HG03097 (cell line): ENCODE measurements at regions not wholly inside any gene's neighbourhood (a gene's known extent, or its start where the extent isn't known, plus 50 kb on each side); places are given as distances from the start of the nearest gene placed in this dataset.
"Not testable (repeated sequence)": the region's sequence is repeated elsewhere in the genome, so short reads cannot be mapped to it uniquely, and the experiment has no call there.

ENCODE experiments used
- ATAC-seq: cut with Tn5 transposase; IDR thresholded peaks from one replicate; pipeline ENCODE4 v1.9.1; 2021; ENCODE audit not compliant: unreplicated experiment, low FRiP score

DNA sequence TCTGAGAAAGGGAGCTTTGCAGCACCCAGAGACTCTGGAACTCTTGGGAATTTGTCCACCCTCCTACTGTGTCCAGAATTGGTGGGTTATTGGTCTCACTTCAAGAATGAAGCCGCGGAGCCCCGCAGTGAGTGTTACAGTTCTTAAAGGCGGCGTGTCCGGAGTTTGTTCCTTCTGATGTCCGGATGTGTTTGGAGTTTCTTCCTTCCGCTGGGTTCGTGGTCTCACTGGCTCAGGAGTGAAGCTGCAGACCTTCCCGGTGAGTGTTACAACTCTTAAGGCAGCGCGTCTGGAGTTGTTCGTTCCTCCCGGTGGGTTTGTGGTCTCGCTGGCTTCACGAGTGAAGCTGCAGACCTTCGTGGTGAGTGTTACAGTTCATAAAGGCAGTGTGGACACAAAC is 824.7 kb downstream of the LRRTM4 start:
- ATAC-seq, result not testable (repeated sequence)

DNA sequence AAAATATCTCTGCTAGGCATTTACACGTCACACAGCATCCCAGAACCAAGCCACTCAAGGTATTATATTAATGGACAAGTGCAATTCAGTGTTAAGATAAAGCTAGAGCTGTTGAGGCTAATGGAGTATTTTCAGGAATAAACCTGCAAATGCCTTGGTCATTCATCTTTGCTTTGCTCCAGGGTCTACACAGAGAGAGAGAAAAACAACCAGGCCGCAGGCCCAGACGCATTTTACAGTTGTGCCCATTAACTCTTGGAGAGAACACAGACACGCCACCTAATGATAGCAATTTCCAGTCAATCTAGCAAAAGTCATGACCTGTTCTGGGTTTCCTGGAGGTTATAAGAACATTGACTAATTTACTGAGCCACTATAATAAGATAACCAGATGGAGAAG is 829.3 kb downstream of the LRRTM4 start:
- no peak for ATAC-seq

DNA sequence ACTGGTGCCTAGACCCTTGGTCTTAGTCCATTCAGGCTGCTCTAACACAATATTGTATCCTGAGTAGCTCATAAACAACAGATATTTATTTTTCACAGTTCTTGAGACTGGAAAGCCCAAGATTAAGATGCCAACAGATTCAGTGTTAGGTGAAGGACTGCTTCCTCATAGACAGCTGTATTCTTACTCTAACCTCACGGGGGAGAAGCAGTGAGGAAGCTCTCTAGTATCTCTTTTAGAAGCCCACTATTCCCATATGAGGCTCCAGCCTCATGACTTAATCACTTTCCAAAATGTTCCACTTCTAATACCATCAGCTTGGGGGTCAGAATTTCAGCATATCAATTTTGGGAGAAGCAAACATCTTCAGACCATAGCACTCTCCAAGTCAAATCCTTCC is 833.4 kb downstream of the LRRTM4 start:
- ATAC-seq, result no peak

DNA sequence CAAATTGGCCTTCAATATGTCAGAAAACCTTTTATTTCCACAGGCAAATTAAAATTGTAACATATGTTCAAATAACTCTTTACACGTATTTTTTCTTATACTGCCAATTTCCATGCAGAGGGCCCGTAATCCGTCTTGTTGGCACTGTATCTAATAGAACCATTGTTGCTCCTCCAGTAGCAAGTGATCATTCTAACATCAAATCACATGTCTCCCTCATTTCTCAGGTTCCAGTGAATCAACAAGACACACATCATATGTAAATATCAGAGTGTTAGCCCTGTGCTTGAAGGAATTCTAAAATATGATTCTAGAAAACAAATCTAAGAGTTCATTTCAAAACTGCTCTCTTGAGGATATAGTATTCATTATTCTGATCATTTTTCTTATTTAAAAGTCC is 834.3 kb downstream of the LRRTM4 start:
- ATAC-seq, result no peak

DNA sequence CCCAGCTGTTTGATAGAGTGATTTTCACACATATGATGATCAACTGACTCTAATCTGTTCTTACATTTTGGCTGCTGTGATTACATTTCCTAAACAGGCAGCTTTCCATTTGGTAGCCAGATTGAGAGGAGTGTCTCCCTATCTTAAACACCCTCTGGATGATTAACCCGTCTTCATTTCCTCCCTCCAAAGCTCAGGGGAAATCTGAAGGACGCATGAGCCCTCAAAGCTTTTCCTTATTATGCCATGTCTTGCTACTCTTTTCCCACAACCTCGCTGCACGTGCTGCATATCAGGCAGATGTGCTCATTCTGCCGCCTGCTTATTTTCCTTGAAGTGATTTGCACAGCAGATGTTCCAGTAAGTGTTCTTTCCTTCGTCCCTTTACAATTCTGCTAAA is 837.4 kb downstream of the LRRTM4 start:
- ATAC-seq, result no peak

DNA sequence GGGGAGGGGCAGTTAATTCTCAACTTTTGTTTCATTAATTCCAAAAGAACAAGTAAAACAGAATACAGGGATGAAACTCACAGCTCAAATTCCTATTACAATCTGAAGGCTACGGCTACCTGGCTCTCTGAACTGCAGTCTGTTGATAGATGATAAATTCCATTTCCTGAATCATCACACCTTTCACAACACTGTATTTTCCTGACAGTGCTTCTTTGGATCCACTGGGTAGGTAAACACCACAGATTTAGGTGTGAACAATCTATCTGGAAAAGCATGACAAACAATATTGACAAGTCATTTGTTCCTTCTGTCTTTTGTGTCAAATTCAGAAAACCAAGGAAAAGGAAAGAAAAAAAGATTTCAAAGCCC is 843.2 kb downstream of the LRRTM4 start:
- no peak for ATAC-seq

DNA sequence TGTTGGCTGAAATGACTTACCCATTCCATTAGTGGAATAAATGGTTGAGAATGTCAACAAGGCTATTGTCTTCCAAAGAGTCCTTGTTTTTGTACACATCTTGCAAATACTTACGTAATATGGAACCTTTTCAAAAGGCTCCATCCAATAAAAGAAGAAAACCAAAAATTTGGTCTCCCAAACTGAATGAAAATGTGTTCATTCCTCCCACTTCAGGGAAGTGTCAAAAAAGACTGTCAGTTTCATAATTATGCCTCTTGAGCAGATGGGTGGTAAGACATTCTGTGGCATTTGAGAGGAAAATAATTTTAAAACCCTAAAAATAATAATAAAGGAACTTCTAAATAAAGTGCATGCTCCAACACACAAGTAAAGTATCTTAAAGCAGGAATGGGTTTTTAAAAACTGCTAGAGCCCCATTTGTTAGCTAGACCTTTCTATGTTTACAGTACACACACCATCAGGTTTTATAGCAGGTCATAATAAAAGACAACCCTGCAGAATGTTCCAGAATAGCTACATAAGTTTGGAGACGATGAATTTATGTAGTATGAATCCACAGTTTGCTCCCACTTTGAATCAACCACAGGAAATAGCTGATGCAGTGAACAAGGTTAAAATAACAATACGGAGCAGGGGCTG is 843.7 kb downstream of the LRRTM4 start:
- ATAC-seq, result no peak

DNA sequence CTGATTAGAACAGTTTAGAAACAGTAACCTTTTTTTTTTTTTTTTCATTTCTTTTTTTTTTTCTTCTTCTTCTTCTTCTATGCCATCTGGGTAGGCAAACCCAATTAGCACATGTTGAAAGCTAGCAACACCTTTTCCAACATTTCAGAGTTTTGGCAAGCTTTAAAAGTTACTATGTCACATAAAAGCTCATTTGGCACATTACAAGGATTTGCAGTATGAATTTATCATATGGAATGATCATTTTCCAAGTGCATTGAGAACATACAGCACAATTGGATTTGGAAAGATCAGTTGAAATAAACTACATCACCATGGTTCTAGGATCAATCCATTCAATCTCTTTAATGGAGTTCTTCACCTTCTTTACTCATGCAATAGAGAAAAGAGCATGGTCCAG is 847.0 kb downstream of the LRRTM4 start:
- no peak for ATAC-seq

DNA sequence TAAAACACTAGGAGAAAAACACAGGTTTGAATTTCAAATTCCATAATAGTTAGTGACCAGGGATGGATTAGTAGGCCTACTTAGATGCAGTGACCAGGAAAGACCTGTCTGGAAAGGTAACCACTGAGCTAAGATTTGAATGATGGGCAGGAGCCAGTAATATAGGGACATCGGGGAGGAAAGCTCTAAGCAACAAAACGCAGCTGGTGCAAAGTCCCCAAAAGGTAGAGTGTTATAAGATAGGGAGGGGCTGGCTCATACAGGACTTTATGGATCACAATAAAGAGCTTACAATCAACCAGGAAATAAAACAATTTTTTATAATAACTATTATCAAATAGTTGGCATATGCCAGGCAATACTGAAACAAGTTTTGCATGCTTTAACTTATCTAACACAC is 849.4 kb downstream of the LRRTM4 start:
- no peak for ATAC-seq

DNA sequence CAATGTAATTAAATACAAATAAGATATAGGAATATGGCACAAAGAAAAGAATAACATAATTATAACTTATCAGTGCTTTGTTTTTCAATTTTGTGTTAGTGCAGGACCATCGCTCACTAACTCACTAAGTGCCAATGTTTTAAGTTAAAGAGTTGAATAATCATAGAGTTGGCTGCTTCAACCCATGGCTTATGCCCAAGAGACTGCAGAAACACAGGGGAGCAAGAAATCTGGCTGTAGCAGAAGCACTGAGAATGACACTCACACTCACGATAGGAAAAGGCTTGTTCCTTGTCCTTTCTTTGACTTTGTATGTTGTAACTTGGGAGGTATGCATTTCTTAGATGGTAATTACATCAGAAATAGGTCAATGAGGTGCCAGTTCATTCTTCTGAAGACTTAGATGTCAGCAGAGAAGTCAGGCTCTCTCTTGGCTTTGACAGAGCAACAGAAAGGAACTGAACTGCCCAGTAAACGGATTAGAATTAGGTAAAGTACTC is 852.2 kb downstream of the LRRTM4 start:
- ATAC-seq, result no peak

DNA sequence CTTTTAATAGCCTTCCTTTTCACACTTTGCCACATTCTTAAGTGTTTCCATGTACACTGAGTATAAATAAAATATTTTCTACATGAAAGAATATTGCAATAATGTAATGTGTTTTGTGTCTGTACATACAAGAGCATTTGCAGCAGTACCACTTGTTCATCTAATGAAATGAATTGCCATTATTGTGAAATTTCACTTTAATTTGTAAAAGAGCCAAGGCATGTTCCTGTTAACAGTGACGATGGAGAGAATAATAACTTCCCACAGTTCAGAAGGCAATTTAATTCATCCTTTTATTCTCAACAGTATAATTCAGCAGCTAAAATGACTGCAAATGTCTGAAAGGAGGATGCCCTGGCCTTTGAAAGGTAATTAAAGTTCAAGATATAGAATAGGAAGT is 853.9 kb downstream of the LRRTM4 start:
- ATAC-seq, result no peak

DNA sequence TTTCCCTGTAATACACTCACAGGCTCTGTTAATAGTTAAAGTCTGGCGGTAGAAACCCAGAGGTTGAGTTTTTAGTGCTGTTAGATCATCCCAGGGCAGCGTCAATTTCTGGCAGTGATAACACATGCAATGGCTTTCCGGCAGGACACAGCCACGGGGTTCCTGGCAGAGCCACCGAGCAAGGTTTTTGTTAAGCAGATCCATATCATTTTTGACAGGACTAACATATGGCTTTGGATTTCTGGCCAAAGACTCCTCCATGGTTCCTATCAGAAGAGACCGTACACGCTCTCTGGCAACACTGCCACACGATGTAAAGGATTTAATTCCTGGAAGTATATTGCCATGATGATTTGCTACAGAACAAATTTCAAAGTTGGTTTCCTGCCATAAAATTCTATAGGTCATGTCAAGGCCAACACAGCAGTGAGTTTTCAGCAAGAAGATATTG is 854.3 kb downstream of the LRRTM4 start:
- ATAC-seq, result no peak

DNA sequence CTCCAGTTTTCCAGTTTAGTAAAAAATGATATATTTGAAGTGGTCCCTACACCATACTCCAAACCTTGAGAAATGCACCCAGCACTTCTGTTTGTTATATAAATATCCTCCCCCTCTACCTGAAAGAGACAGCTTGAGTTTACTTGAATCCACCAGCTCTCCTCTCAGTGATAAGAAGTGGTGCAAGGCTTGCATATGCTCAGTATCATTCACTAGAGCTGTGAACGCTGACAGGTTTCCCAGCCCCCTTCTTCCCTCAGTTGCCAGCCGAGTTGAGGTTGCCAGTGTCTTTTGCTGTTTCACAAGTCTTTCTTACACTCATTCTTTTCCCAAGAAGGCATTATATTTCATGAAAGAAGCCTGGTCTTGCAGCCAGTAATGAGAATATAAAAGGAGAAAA is 880.0 kb downstream of the LRRTM4 start:
- ATAC-seq, result no peak

DNA sequence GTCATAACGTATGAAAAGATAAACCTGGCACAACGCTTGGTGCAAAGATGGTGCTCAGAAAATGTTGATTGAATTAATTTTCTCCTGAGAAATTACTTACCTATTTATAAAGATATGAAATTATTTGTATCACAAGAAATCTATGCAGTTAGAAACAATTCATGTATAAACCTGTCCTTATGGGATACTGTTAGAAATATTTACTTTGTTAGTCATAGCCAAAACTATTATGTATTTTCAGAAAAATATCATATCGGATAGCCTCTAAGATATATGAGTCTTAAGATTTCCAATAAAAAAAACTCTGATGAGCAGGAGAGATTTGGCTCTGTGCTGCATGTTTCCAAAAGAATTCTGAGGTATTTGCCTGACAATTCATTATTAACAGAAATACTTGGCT is 880.7 kb downstream of the LRRTM4 start:
- ATAC-seq, result no peak

DNA sequence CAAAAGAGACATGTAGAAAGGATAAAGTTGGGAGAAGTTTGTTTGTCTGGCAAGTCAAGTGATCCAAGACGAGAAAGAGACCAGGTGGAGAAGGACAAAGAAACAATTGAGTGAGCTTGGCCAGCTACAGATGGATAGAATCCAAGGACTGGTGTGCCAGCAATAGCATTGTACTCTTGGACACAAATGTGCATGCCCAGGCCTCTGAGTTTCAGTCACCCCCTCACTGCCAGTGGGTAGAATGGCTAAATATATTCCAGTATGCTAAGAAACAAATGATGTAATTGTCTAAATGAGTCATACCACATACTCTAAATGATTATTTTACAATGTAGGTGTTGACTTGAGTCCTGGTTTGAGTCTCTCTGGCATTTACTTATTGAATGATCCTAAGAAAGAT is 881.3 kb downstream of the LRRTM4 start:
- no peak for ATAC-seq

DNA sequence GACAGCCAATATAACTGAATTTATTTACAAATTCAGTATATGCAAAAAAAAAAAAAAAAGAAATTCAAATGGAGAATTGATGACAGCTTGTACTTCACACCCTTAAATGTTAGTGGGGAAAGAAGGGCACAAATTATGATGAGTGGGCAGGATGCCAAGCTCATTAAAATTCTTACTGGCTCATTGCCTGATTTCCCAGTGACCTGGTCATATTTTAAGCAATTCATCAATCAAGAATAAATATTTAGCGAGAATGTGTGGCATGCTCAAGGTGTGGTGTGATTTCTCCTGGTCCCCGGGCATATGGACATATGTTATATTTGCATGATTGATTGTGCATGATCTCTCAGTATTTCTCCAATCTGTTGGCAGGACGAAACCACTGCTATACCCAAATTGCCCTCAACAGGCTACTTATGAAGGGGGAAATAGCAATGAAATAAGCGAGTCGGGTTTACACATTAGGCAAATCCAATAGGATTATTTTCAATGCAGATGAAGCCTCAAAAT is 883.0 kb downstream of the LRRTM4 start:
- ATAC-seq, result no peak

DNA sequence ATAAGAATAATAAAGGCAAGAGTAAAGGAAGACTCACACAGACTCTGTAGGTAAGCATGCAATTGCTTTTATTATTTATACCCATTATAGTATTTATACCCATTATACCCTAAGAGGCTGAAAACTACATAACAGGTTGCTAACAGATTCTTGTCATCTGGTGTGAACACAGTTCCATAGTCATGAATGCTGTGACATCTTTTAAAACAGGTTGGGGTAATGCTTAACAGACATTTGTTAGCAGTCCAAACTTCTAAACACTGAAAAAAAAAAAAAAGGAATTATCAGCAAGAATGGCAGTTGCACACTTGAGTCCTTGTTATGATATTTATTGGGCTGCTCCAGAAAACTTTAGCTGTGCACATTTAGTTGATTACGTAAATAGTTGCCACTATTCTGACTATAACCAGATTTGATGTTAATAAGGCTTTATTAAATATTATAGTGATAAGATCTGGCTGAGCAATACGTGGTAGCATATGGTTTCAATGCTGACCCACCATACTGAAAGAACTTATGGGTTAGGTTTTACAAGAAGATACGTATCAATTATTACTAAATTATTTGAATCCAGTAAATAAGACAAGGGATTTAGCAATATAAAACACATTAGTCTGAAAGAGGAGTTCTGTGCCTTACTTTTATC is 888.8 kb downstream of the LRRTM4 start:
- no peak for ATAC-seq

DNA sequence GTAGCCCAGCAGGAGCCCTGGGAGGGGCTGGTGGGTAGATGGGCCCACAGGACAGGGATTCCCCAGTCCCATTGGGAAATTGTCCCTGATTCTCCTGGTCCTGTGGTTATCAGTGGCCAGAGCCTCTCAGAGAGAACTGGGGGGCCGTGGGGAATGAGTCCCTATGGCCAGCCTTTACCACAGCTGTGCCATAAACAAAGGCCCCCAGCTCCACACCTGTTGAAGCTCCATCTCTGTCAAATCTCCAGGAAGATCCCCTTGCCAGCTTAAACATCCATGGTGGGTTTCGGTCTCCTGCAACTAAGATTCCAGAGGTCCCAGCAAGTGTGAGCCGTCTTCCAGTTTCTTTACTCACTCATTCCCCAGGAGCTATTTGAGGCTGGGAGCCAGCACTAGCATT is 897.1 kb downstream of the LRRTM4 start:
- no peak for ATAC-seq

DNA sequence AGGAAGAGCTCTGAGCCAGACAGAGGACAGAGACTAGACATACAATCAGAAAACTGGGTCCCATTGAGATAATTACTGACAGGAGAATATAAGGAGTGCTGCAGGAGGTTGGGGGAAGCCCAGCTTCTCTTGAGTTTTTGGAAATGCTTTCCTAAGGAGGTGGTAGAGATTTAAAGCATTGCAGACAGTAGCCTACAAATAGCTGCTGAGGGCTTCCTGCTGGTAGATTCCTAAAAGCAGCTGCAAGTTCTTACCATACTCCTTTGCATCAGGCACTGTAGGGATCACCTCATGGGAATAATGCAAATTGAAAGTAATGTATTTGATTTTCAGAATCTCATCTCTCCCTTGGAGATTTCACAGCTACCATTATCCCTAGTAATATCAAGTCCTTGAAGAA is 902.6 kb upstream of the GCFC2 start:
- ATAC-seq, result no peak

DNA sequence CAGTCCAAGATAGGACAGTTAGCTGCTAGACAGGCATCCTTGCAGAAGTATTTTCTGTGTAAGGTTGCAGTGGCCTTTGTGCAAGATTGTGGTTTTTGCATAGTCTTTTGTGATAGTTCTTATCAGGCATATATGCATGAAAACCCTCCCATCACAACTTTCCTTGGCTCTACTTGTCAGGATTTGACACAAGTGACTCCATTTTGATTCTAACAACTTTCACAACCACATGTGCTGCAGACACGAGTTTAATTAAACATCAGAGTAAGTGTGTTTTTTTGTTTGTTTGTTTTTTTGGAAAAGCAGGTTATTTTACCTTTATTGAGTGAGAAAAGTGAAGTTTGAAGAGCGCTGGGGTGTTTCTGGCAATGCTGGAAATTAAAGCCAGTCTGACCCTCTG is 902.0 kb upstream of the GCFC2 start:
- no peak for ATAC-seq

DNA sequence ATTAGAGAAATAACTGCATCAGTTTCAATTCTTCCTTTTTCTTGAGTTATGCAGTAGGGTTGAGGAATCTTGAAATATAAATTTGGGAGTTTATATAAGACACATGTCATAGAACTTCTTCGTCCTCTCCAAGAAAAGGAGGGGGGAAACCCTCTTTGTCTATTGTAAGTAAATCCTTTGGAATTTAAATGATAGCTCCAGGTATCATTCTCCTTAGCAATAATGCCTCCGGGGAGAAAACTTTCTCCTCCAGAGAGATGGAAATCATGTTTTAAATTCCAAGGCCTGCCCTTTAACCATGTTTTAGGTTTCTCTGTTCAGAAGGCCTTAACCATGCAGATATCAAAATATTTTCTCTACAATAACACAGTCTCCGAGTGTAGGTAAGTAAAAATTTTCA is 899.7 kb upstream of the GCFC2 start:
- no peak for ATAC-seq

DNA sequence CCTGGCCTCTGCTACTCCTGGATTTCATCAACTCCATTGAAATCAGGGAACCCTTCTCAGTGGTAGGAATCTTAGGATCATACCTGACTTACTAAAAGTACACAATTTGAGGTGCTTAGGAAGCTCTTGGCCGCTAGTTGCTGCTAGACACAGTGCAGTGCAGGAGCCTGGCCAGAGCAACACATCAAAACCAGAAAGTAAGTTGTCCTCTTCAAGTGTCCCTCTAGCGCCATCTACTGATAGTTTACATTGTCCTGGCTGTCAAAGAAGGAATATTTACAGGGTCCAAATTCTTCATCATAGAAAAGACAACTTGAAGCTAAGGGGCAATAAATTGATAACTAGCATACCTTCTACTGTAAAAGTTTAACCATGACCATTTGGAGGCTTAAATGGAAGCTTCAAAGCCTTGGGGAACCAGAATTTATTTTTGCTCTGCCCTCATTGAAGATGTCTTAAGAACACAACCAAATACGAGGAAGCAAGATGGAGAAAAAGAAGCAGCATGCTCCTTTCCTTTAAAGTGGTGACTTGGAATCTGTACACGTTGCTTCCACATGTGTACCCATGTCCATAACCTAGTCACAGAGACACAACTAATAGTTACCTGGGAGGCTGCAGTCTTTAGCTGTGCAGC is 889.1 kb upstream of the GCFC2 start:
- peak; percentile 96 for ATAC-seq
